ENCODE measurements at regions not wholly inside any gene's neighbourhood (a gene's known extent, or its start where the extent isn't known, plus 50 kb on each side); places are given as distances from the start of the nearest gene placed in this dataset.
A peak's percentile ranks its signal among the peaks of the same experiment; 100 is the strongest.
"Not testable (repeated sequence)": the region's sequence is repeated elsewhere in the genome, so short reads cannot be mapped to it uniquely, and the experiment has no call there.

DNA sequence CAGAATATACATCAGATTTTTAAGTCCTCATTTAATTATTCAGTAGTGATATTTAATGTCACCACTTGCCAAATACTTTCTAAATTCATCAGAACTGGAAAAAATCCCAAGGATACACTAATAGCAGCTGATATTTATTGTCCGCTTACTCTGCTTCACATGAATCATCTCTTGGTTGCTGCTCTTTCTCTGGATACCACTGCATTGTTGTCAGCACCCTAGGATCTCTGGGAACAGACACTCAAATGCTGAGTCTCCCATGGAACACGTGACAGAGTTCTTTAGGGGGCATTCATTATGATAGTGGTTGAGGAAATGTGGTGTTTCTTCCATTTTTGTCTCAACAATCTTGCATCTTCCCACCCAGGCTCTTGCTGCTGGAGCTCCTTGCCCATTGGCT is 318.0 kb downstream of the RFPL4B start:
- no peak for DNase-seq

DNA sequence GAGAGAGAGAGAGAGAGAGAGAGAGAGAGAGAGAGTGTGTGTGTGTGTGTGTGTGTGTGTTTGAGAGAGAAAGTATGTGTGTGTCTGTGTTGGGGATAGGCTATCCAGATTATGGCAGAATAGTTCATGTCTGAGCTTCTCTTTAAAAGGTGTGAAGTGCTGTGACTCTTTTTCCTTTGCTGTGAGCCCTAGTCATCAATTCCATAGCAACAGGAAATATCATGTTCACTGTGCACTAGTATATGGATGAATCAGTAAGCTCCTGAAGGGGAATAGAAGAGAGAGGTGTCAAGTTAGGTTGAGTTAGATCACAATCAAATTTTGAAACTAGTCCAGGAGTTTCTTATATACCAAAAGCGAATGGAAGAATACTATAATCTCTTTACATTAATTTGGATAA is 318.7 kb downstream of the RFPL4B start:
- no peak for DNase-seq

DNA sequence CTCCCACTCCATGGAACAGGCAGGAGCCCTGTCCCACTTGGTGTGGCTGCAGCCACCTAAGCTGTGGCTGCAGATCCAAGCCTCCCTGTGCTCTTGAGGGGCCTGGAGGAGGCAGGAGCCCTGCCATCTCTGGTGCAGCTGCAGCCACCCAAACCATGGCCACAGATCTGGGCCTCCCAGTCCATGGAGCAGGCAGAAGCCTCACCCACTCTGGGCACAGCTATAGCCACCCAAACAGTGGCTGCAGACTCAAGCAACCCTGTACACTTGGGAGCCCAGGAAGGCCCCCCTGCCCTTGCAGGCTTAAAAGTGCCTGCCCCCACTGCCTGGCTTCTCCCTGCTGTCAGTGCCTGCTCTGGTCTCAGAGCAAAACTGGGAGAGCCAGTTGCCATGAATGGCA is 320.3 kb downstream of the RFPL4B start:
- DNase-seq, result no peak

DNA sequence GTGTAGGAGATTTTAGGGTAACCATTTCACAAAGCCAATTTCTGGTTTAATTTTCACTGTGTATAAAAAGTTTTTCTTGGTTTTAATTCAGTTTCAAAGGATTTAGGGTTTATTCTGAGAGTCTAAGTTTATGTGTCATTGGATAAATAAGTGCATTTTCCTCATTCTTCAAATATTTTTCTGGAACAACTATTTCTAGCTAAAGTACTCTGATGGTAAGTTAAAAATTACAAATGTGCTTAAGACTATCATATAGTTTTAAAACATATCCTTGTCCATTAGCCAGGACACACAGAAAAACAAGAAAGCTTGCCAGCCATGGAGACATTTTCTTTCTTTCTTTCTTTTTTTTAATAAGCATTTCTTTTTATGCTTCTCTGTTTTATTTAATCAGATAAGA is 333.0 kb downstream of the RFPL4B start:
- no peak for DNase-seq

DNA sequence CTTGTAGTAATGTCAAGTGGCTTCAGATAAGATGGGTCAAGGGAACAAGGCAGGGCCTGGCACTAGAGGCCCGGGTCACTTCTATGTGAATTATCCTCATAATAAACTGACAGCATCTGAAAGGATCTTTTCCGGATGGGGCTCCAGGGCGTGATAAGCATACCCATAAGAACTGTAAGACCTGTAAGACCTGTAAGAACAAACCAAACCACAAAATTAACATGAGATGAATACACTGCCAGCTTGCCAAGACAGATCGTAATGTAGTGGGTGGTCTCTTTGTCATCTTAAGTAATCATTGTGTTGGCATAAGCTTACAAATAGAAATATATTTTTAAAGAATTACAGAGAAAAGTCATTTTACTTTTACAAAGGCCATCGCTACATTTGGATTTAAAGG is 334.9 kb downstream of the RFPL4B start:
- DNase-seq, result no peak

DNA sequence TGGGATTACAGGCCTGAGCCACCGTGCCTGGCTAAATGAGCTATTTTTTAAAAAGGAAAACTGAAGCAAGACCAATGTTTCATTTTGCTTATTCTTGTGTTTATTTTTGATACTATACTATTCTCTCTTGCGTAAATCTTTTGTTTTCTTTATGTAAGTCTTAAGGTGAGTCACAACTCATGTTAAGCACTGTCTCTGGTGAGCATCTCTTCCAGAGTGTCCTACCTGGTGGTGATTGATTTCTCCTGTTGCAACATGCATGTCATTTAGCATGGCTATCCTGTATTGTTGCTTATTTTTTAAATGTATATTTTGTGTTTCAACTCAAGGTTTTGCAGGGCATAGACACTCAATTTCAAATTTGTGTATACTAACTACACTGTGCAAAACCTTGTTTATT is 336.0 kb downstream of the RFPL4B start:
- no peak for DNase-seq

DNA sequence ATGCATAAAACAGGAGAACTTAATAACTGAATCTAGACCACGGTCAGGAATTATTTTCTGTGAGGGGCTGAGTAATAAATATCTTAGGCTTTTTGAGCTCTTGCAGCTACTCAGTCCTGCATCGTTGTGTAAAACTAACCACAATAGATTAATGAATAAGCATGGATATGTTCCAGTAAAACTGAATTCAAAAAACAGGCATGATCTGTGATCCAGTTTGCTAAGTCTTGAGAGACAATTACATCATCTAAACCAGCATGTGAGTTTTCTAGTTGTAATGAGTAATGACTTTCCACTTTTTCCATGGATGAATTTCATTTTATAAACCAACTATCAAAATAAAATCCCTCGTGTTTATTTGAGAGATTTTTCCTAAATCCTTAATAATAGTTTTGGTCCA is 336.8 kb downstream of the RFPL4B start:
- no peak for DNase-seq

DNA sequence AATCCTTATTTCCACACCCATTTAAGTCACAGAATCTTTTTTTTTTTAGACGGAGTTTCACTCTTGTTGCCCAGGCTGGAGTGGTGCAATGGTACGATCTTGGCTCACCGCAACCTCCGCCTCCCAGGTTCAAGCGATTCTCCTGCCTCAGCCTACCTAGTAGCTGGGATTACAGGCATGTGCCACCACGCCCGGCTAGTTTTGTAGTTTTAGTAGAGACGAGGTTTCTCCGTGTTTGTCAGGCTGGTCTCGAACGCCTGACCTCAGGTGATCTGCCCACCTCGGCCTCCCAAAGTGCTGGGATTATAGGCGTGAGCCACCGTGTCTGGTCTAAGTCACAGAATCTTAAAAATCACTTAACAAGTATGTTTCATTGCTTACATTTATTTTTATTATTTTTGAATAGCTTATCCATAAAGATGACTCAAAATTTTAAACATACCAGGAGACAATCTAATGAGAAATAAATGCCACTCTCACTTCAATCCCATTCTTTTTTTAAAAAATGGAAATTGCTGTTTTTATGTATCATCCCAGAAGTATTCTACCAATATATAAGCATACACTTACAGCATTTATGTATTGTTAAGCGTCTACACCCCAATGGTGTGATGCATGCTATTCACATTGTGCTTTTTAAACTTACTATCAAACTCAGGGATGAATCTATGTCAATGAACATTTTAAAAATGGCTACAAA is 338.5 kb downstream of the RFPL4B start:
- not testable (repeated sequence) for DNase-seq

DNA sequence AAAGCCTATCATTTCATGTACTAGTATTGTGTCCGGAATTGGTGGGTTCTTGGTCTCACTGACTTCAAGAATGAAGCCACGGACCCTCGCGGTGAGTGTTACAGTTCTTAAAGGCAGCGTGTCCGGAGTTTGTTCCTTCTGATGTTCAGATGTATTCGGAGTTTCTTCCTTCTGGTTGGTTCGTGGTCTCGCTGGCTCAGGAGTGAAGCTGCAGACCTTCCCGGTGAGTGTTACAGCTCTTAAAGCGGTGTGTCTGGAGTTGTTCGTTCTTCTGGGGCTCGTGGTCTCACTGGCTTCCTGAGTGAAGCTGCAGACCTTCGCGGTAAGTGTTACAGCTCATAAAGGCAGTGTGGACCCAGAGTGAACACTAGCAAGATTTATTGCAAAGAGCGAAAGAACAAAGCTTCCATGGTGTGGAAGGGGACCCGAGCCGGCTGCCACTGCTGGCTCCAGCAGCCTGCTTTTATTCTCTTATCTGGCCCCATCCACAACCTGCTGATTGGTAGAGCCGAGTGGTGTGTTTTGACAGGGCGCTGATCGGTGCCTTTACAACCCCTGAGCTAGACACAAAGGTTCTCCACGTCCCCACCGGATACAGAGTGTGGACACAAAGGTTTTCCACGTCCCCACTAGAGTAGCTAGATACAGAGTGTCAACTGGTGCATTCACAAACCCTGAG is 341.5 kb downstream of the RFPL4B start:
- DNase-seq, result peak; percentile 63

DNA sequence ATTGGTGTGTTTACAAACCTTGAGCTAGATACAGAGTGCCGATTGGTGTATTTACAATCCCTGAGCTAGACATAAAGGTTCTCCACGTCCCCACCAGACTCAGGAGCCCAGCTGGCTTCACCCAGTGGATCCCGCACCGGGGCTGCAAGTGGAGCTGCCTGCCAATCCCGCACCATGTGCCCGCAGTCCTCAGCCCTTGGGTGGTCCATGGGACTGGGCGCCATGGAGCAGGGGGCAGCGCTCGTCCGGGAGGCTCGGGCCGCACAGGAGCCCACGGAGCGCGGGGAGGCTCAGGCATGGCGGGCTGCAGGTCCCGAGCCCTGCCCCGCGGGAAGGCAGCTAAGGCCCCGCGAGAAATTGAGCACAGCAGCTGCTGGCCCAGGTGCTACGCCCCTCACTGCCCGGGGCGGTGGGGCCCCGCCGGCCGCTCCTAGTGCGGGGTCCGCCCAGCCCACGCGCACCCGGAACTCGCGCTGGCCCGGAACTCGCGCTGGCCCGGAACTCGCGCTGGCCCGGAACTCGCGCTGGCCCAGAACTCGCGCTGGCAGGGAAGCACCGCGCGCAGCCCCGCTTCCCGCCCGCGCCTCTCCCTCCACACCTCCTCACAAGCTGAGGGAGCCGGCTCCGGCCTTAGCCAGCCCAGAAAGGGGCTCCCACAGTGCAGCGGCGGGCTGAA is 342.2 kb downstream of the RFPL4B start:
- not testable (repeated sequence) for DNase-seq

DNA sequence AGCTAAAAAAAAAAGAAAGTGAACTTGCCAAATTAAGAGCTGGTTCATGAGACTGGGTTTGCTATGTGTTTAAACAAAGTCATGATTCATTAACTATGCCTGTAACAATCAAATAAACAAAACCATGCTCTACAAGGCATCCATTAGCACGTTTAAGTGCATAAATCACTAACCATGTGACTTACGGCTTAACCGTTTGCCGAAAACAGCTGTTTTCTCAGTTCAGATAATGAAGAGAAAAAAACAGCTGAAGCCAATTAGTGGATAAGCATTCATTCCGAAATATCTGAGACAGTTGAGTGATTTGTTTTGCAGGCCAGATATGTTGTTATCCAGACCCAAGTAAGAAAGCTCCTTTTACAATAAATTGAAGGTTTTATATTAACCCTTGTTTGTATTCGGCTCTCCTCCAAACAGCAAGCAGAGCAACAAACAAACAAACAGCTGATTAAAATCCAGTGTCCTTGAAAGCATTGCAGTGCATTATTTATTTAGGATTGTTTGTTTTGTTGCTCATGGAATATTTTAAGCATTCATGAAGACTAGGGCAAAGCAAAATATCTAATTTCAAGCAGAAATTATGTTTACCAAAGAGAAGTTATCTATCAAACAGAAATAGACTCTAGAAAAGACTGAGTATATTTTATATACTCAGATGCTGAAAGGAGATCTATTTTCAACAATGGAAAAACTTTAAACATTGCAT is 343.5 kb downstream of the RFPL4B start:
- no peak for DNase-seq

DNA sequence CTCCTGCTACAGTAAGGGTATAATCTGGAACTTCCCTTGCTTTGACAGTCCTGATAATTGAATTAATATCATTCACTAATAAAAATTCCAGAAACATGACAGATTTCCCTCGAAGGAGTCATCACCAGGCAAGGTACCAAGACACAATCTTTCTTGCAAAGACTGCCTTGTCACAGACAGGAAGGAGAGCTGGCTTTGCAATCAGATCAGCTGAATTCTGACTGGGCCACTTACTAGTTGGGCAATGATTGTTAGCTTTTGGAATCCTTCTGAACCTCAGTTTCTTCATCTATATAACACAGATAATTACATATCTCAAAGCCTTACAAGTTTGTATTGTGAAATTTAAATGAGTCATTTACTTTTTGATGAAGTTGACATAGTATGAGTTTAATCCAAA is 344.2 kb downstream of the RFPL4B start:
- no peak for DNase-seq

DNA sequence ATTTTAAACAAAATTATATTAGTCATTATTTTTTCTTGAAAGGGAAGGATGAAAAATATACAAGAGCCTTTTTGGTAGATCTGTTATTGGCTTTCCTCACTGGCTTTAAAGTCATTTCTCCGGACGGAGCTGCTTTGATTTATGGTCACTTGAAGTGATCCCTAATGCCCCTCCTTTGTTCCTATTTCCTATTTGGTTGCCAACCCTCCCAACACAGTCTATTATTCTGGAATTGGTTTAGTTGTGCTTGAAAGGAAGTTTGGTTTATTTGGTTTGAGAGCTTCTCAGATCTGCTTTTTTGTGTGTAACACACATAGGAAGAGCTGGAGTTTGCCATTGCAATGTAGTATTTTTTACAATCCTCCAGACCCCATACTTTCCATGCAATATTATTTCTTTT is 347.9 kb downstream of the RFPL4B start:
- DNase-seq, result no peak

DNA sequence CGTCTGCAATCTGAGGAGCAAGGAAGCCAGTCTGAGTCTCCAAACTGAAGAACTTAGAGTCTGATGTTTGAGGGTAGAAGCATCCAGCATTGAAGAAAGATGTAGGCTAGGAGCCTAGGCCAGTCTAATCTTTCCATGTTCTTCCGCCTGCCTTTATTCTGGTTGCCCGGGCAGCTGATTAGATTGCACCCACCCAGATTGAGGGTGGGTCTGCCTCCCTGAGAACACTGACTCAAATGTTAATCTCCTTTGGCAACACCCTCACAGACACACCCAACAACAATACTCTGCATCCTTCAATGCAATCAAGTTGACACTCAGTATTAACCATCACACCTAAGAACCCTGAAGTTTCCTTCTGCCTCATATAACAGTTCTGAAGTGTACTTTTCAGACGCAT is 350.1 kb downstream of the RFPL4B start:
- DNase-seq, result no peak

DNA sequence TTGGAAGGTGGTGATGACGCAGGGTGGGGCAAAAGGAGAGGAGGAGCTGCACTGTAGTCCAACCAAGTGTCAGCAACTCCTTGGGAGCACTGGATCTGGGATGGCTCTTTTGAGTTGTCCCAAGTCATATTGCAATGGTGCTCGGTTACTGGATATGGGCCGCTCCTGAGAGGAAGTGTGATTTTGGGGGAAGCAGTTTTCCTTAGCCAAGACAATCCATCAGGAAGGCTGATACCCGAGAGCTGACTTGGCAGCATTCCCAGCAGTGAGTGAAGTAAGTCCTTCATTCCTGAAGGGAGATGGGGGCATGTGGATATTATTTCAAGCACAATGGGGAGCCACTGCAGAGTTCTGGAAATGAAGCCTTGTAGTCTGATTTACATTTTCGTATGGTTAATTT is 354.1 kb downstream of the RFPL4B start:
- peak; percentile 53 for DNase-seq

DNA sequence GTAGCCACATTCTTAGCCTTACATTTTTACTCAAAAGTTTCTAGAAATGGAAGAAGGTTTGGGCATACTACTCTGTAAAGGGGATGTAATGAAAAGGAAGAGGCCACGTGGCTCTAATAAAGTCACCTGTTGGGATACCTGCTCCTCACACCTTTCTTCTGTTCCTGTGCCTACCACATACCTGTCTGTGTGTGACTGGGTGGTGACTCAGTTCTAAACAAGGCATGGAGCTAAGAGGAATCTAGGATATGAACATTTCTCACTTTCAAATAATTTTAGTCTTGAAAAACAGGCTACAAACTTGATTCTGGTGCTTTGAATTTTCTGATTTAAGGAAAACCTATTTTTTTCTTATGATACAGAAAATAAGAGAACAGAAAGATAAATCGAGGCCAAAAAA is 363.6 kb downstream of the RFPL4B start:
- no peak for DNase-seq

DNA sequence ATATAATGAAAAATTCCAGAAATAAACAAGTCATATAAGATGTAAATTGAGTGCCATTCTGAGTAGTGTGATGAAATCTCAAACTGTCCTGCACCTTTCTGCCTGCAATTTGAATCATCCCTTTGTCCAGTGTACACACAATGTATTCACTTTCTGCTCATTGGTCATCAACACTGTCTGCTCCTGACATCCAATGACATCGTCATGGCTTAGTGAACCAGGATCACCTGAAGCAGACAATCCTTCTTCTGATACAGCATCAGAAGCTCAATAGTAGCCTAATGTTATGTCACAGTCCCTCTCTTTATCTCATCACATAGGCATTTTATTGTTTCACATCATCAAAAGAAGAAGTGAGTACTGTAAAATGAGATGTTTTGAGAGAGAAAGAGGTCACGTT is 366.3 kb downstream of the RFPL4B start:
- no peak for DNase-seq

DNA sequence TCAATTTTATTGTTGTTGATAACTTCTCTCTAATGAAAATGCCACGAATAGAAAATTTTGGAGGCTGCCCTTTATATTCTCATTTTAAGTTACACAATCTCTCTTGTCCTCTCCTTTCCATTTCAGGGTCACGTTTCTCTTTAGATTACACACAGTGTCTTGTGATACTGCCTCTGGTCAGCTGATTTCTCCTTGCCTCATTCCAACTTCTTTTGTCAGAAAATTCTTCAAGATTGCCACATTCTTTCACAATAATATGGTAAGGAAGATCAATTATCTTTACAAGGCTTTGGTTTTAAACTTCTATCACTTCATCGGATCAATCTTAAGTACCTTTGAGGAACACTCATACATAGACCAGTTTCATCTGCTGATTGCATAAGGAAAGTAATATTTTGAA is 370.3 kb downstream of the RFPL4B start:
- no peak for DNase-seq

DNA sequence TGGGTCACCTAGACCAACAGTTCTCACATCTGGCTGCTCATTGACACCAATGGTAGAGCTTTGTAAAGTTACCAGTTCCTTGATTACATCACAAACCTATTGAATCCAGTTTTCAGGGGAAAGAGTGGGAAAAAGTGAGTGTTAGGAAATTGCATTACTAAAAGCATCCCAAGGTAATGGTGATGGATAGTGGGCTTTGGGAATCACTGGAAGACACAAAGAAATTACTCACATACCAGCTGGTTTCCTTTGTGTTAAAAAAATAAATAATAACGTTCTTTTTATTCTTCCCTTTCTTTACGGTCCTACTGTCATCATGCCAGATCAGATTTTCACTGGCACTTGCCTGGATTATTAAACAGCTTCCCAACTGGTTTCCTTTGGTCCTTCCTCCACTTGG is 370.7 kb downstream of the RFPL4B start:
- DNase-seq, result no peak

DNA sequence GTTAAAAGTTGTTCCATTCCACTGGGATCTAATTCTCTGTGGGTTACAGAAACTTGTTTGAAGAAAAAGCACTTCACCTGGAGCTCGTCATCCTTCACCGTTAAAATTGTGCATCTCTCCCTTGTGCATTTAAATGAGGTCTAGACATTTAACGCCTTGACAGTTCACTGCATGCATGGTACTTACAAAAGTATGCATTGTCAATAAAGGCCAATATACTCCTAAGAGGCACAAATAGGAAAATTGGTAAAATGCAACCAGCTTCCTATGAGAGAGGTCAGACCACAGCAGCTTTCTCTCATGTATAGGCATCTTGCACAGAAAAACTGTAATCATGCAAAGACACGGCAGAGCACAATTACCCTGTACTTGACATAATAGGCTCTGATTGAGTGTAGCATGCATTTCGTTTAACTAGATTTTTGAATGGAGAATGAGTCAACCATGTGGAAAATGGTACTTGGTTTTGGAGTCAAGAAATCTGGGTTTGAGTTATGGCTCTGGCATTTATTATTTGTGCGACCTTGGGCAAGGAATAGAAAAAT is 378.5 kb downstream of the RFPL4B start:
- DNase-seq, result no peak

DNA sequence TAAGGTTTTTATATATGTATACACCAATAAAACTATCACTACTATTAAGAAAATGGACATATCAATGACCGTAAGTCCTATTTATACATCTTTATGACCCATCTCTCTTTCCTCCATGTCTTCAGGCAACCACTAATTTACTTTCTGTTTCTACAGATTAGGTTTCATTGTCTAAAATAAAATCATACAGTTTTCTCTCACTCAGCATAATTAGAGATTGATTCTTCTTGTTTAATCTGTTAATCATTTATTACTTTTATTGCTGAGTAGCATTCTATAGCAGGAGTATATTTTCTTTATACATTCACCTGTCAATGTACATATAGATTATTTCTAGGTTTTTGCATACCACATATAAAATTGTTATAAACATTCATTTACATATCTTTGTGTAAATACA is 388.0 kb downstream of the RFPL4B start:
- DNase-seq, result no peak

DNA sequence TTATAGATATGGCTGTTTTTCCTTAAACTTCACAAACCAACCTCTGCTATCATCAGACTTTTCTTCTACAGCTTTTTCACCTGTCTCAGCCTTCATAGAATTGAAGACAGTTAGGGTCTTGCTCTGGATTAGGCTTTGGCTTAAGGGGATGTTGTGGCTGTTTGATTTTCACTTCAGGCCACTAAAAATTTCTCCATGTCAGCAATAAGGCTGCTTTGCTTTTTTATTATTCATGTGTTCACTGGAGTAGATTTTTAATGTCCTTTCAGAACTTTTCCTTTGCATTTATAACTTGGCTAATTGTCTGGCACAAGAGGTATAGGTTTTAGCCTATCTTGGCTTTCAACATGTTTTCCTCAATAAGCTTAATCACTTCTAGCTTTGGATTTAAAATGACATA is 392.6 kb downstream of the RFPL4B start:
- no peak for DNase-seq

DNA sequence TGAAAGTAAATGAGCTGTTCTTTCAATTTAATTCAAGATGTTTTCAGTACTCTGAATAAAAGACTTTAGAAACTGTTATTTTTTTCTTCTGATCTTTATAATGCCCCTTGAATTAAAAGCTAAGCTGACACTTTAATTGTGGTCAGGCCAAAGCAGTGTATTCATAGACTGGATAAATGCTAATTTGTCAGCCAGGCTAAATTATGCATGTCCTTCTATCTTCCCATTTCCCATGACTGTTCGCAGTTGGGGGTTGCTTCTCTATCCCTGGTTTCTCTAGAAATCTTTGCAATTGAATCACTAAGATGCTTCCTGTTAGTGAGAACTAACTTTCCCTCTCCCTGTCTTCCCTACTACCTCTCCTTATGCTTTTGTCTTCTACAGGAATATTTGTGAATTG is 396.2 kb downstream of the RFPL4B start:
- no peak for DNase-seq
